Mesenchymal stem cell (in vitro differentiated cells and primary cell): ENCODE measurements at regions not wholly inside any gene's neighbourhood (a gene's known extent, or its start where the extent isn't known, plus 50 kb on each side); places are given as distances from the start of the nearest gene placed in this dataset.
A peak's percentile ranks its signal among the peaks of the same experiment; 100 is the strongest.

Source experiments
- DNase-seq: peaks from one replicate; pipeline ENCODE4 v3.0.0-alpha.2; 2013
- H2AFZ ChIP-seq: one replicate; pipeline ENCODE4 v1.6.1; 2013; ENCODE audit warnings: low read depth, mild to moderate bottlenecking, control low read depth, inconsistent platforms, low read length, moderate library complexity
- H2AK5ac ChIP-seq: 2 replicates; pipeline ENCODE4 v1.6.1; 2013; ENCODE audit warnings: low read length, moderate library complexity, mild to moderate bottlenecking, inconsistent platforms; ENCODE audit not compliant: severe bottlenecking
- H2BK120ac ChIP-seq: one replicate; pipeline ENCODE4 v1.6.1; 2013; ENCODE audit warnings: low read depth, mild to moderate bottlenecking, inconsistent platforms, low read length, moderate library complexity
- H2BK12ac ChIP-seq, 2 experiments: one replicate each; pipeline ENCODE4 v1.6.1; 2013; ENCODE audit warnings: inconsistent platforms in 2 of 2, low read length in 2 of 2, mild to moderate bottlenecking in 2 of 2, moderate library complexity in 2 of 2, control low read depth in 1 of 2
- H2BK15ac ChIP-seq: one replicate; pipeline ENCODE4 v1.6.1; 2013; ENCODE audit warnings: mild to moderate bottlenecking, low read depth, inconsistent platforms; ENCODE audit not compliant: poor library complexity, severe bottlenecking
- H2BK5ac ChIP-seq: 2 replicates; pipeline ENCODE4 v1.6.1; 2013; ENCODE audit warnings: low read depth, mild to moderate bottlenecking, low read length, control low read depth, inconsistent platforms; ENCODE audit not compliant: poor library complexity, severe bottlenecking
- H3K14ac ChIP-seq, 2 experiments: one replicate each; pipeline ENCODE4 v1.6.1; 2013; ENCODE audit warnings: inconsistent platforms in 2 of 2, low read length in 2 of 2, control low read depth in 1 of 2, mild to moderate bottlenecking in 1 of 2, moderate library complexity in 1 of 2
- H3K18ac ChIP-seq, 2 experiments: one replicate each; pipeline ENCODE4 v1.6.1; 2013; ENCODE audit warnings: inconsistent platforms in 2 of 2, low read length in 2 of 2, control low read depth in 1 of 2, low read depth in 1 of 2, mild to moderate bottlenecking in 1 of 2
- H3K23ac ChIP-seq, 2 experiments: one replicate each; pipeline ENCODE4 v1.6.1; 2013; ENCODE audit warnings: inconsistent platforms in 2 of 2, low read length in 2 of 2, mild to moderate bottlenecking in 2 of 2, moderate library complexity in 2 of 2, control low read depth in 1 of 2
- H3K27ac ChIP-seq: 2 replicates; pipeline ENCODE4 v1.5.1; 2013; ENCODE audit warnings: mild to moderate bottlenecking, moderate library complexity, low read length, control low read depth, inconsistent platforms; ENCODE audit not compliant: poor library complexity, severe bottlenecking
- H3K27me3 ChIP-seq, 2 experiments: 2 replicates each; pipeline versions ENCODE4 v1.6.1 to v1.7.0; 2013; ENCODE audit warnings: low read length in 2 of 2, mild to moderate bottlenecking in 2 of 2, moderate library complexity in 2 of 2, control low read depth in 1 of 2, inconsistent platforms in 1 of 2; ENCODE audit not compliant: control insufficient read depth in 1 of 2, insufficient read depth in 1 of 2
- H3K36me3 ChIP-seq, 2 experiments: 2 replicates each; pipeline versions ENCODE4 v1.6.1 to v1.7.0; 2013; ENCODE audit warnings: low read length in 2 of 2, control low read depth in 1 of 2, inconsistent platforms in 1 of 2, low read depth in 1 of 2, mild to moderate bottlenecking in 1 of 2; ENCODE audit not compliant: insufficient read depth in 2 of 2, control insufficient read depth in 1 of 2
- H3K4ac ChIP-seq, 2 experiments: one replicate each; pipeline ENCODE4 v1.6.1; 2013; ENCODE audit warnings: inconsistent platforms in 2 of 2, low read length in 2 of 2, mild to moderate bottlenecking in 2 of 2, moderate library complexity in 2 of 2, control low read depth in 1 of 2, low read depth in 1 of 2
- H3K4me1 ChIP-seq: 2 replicates; pipeline ENCODE4 v1.6.1; 2013; ENCODE audit warnings: low read depth, low read length, control low read depth; ENCODE audit not compliant: control insufficient read depth, insufficient read depth
- H3K4me2 ChIP-seq: 2 replicates; pipeline ENCODE4 v1.6.1; 2013; ENCODE audit warnings: low read length, mild to moderate bottlenecking, inconsistent platforms; ENCODE audit not compliant: poor library complexity, severe bottlenecking
- H3K4me3 ChIP-seq, 2 experiments: 2 replicates each; pipeline versions ENCODE4 v1.5.1 to v1.7.0; 2013; ENCODE audit warnings: low read length in 2 of 2, mild to moderate bottlenecking in 2 of 2, control low read depth in 1 of 2, low read depth in 1 of 2; ENCODE audit not compliant: insufficient read depth in 1 of 2
- H3K79me1 ChIP-seq: replicated peaks from 2 replicates; pipeline ENCODE4 v1.6.1; 2013; ENCODE audit warnings: mild to moderate bottlenecking, control low read depth, low read length, inconsistent platforms; ENCODE audit not compliant: poor library complexity, severe bottlenecking
- H3K9ac ChIP-seq: 2 replicates; pipeline ENCODE4 v1.7.0; 2013; ENCODE audit warnings: mild to moderate bottlenecking, low read length, moderate library complexity
- H3K9me3 ChIP-seq: 2 replicates; pipeline ENCODE4 v1.7.0; 2013; ENCODE audit warnings: mild to moderate bottlenecking, low read length; ENCODE audit not compliant: control insufficient read depth
- H4K8ac ChIP-seq: one replicate; pipeline ENCODE4 v1.6.1; 2013; ENCODE audit warnings: inconsistent platforms, mild to moderate bottlenecking, low read length, moderate library complexity
- H4K91ac ChIP-seq: one replicate; pipeline ENCODE4 v1.6.1; 2013; ENCODE audit warnings: mild to moderate bottlenecking, low read length, inconsistent platforms
- WGBS: methylation state at CpG from one replicate; pipeline ENCODE4 v1.1.7; 2013; ENCODE audit warnings: mixed read lengths; 5-methylcytosine and 5-hydroxymethylcytosine counted together

DNA sequence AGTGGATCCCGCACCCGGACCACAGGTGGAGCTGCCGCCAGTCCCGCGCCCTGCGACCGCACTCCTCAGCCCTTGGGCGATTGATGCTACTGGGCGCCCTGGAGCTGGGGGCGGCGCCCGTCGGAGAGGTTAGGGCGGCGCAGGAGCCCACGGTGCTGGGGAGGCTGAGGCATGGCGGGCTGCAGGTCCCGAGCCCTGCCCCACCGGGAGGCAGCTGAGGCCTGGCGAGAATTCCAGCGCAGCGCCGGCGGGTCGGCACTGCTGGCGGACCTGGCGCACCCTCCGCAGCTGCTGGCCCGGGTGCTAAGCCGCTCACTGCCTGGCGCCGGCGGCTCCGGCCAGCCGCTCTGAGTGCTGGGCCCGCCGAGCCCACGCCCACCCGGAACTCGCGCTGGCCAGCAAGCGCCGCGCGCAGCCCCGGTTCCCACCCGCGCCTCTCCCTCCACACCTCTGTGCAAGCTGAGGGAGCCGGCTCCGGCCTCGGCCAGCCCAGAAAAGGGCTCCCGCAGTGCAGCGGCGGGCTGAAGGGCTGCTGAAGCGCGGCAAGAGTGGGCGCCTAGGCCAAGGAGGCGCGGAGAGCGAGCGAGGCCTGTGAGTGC is 1256.5 kb downstream of the STIM2 start:
- H2AFZ ChIP-seq = no peak overlapping the region
- H2AK5ac ChIP-seq = no peak overlapping the region
- no peak overlapping the region for H2BK15ac ChIP-seq
- H3K14ac ChIP-seq = no peak overlapping the region
- no peak overlapping the region for H2BK5ac ChIP-seq
- H3K9me3 ChIP-seq = no peaks in the 10 kb centered on the region
- no peaks in the 10 kb centered on the region for H3K79me1 ChIP-seq
- H4K8ac ChIP-seq = no peak overlapping the region
- H3K4me3 ChIP-seq = no peak overlapping the region
- no peak overlapping the region for H3K18ac ChIP-seq
- no peak overlapping the region for H3K9ac ChIP-seq
- no peak for DNase-seq
- H3K4ac ChIP-seq = no peak overlapping the region
- no peak overlapping the region for H2BK12ac ChIP-seq
- WGBS = 95% methylated on average over 48 of the region's 61 CpGs
- H3K4me1 ChIP-seq = no peaks in the 10 kb centered on the region
- no peaks in the 10 kb centered on the region for H3K27me3 ChIP-seq
- peak overlapping the region; percentile 56 for H4K91ac ChIP-seq
- H2BK120ac ChIP-seq = no peak overlapping the region
- no peak overlapping the region for H3K4me2 ChIP-seq
- no peaks in the 10 kb centered on the region for H3K36me3 ChIP-seq
- H3K27ac ChIP-seq = no peak overlapping the region
- no peak overlapping the region for H3K23ac ChIP-seq

DNA sequence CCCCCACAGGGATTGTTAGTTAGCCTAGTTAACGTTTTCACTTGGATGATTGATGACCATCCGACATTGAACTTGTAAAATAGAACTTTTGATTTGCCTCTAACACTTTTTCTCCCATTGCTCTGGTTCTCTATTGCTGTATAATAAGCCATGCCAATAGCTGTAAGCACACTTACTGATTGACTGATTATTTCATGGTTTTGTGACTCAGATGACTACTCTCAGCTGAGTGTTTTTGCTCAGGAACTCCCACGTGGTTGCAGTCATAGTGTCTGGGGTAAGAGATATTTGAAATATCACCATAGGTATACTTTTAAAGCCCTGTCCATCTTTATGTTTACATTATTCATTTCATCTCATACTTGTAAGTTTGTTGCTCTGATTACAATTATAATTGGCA is 1285.5 kb downstream of the STIM2 start:
- no peak overlapping the region for H2AFZ ChIP-seq
- H2BK15ac ChIP-seq = no peak overlapping the region
- no peaks in the 10 kb centered on the region for H3K36me3 ChIP-seq
- no peak overlapping the region for H3K27ac ChIP-seq
- no peak overlapping the region for H3K9ac ChIP-seq
- H3K14ac ChIP-seq = no peak overlapping the region
- no peak overlapping the region for H3K4me3 ChIP-seq
- no peaks in the 10 kb centered on the region for H3K27me3 ChIP-seq
- no peaks in the 10 kb centered on the region for H3K4me1 ChIP-seq
- H2AK5ac ChIP-seq = no peak overlapping the region
- H3K18ac ChIP-seq = no peak overlapping the region
- WGBS = 67% methylated on average over 1 of the region's 3 CpGs
- H2BK5ac ChIP-seq = no peak overlapping the region
- H3K23ac ChIP-seq = no peak overlapping the region
- H4K8ac ChIP-seq = no peak overlapping the region
- no peak overlapping the region for H4K91ac ChIP-seq
- H3K4me2 ChIP-seq = no peak overlapping the region
- no peaks in the 10 kb centered on the region for H3K9me3 ChIP-seq
- H3K79me1 ChIP-seq = no peaks in the 10 kb centered on the region
- no peak overlapping the region for H2BK12ac ChIP-seq
- no peak overlapping the region for H2BK120ac ChIP-seq
- no peak for DNase-seq
- H3K4ac ChIP-seq = no peak overlapping the region

DNA sequence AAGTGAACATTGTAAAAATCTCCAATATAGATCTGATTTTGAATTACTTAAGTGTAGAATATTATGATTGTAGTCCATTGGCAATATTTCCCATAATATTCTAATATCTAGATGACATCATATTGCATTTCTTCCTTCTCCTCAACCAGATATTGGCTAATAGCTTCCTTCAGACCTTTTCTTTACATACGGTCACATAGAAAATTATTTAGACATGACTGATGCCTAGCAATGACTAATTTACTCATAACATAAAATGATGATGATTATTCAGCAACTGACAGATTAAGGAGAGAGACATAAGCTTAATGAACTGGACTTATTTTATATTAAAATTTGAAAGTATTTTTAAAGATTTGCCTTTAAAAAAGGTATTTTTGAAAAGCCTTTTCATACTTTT is 1287.6 kb downstream of the STIM2 start:
- Histone ChIP-seq H3K18ac (no peak overlapping the region), H2BK15ac (no peak overlapping the region), H4K91ac (no peak overlapping the region), H2BK5ac (no peak overlapping the region), H4K8ac (no peak overlapping the region), H3K27me3 (no peaks in the 10 kb centered on the region), H2BK12ac (no peak overlapping the region), H3K4me1 (no peaks in the 10 kb centered on the region), H2AK5ac (no peak overlapping the region), H3K4me2 (no peak overlapping the region), H2AFZ (no peak overlapping the region), H2BK120ac (no peak overlapping the region), H3K9me3 (no peaks in the 10 kb centered on the region), H3K14ac (no peak overlapping the region), H3K4ac (no peak overlapping the region), H3K36me3 (no peaks in the 10 kb centered on the region), H3K27ac (no peak overlapping the region), H3K4me3 (no peak overlapping the region), H3K23ac (no peak overlapping the region), H3K9ac (no peak overlapping the region), H3K79me1 (no peaks in the 10 kb centered on the region)
- DNase-seq = no peak
- 100% methylated on average over 1 of the region's 1 CpG for WGBS

DNA sequence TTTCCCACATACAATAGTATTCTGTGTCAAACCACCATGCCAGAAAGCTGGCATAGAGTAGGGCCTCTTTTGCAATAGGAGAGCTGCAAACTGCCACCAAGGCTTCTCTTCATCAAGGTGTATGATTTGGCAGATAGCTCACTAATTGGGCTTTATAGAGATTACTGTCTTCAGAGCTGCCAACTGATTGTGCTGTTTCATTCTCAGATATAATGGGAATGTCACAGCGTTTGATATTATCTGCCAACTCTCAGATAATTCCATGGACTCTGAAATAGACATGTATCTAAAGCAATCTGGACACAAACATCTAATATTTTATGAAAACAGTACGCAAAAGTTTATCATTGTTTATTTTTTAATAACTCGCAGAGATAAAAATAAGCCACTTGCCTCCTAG is 1289.1 kb downstream of the STIM2 start:
- no peak overlapping the region for H3K18ac ChIP-seq
- no peak overlapping the region for H3K14ac ChIP-seq
- H3K4ac ChIP-seq = no peak overlapping the region
- H3K27me3 ChIP-seq = no peaks in the 10 kb centered on the region
- no peak overlapping the region for H3K27ac ChIP-seq
- H2AK5ac ChIP-seq = no peak overlapping the region
- H3K4me1 ChIP-seq = no peaks in the 10 kb centered on the region
- H3K9me3 ChIP-seq = no peaks in the 10 kb centered on the region
- H3K36me3 ChIP-seq = no peaks in the 10 kb centered on the region
- no peak for DNase-seq
- H3K23ac ChIP-seq = no peak overlapping the region
- H2BK120ac ChIP-seq = no peak overlapping the region
- H2BK12ac ChIP-seq = no peak overlapping the region
- no peak overlapping the region for H2AFZ ChIP-seq
- no peak overlapping the region for H3K4me2 ChIP-seq
- no peak overlapping the region for H2BK5ac ChIP-seq
- no peak overlapping the region for H4K91ac ChIP-seq
- H3K79me1 ChIP-seq = no peaks in the 10 kb centered on the region
- H2BK15ac ChIP-seq = no peak overlapping the region
- no peak overlapping the region for H3K4me3 ChIP-seq
- H4K8ac ChIP-seq = no peak overlapping the region
- no peak overlapping the region for H3K9ac ChIP-seq
- no CpG with 5 or more reads among the region's 3 CpGs for WGBS
